ENCODE measurements at regions not wholly inside any gene's neighbourhood (a gene's known extent, or its start where the extent isn't known, plus 50 kb on each side); places are given as distances from the start of the nearest gene placed in this dataset.

DNA sequence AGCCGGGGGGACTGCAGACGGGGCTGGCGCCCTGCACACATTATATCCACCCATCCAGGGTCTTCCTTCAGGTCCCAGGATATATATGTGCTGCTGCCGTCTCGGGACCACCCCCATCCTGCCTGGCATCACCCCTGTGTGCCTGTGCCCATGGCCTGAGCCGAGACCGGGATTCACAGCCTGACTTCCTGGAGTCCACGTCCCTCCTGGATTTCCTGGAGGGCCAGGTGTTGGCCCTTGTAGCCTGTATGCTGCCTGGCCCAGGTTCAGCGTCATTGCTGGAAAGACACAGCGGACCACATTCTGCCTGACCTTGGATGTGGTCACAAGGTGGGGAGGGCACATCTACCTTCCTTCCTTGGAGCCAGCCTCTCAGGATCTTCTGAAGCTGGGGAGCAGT lies 551.1 kb downstream of the BRD1 start:
- TF ChIP-seq, protein P1, sequence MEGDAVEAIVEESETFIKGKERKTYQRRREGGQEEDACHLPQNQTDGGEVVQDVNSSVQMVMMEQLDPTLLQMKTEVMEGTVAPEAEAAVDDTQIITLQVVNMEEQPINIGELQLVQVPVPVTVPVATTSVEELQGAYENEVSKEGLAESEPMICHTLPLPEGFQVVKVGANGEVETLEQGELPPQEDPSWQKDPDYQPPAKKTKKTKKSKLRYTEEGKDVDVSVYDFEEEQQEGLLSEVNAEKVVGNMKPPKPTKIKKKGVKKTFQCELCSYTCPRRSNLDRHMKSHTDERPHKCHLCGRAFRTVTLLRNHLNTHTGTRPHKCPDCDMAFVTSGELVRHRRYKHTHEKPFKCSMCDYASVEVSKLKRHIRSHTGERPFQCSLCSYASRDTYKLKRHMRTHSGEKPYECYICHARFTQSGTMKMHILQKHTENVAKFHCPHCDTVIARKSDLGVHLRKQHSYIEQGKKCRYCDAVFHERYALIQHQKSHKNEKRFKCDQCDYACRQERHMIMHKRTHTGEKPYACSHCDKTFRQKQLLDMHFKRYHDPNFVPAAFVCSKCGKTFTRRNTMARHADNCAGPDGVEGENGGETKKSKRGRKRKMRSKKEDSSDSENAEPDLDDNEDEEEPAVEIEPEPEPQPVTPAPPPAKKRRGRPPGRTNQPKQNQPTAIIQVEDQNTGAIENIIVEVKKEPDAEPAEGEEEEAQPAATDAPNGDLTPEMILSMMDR (IDR thresholded peaks at IDR 0.05 in 2 of 3, conservative IDR thresholded peaks at IDR 0.05 in 1 of 3; ENCODE audit: borderline replicate concordance in 1 of 3, insufficient read depth in 1 of 3, low read depth in 2 of 3, low read length in 2 of 3) = no peak
- TF ChIP-seq POLR2A (IDR thresholded peaks at IDR 0.05; ENCODE audit: borderline replicate concordance, extremely low read depth, insufficient read depth, insufficient read length) = no peak
- TF ChIP-seq POLR2AphosphoS5 (IDR thresholded peaks at IDR 0.05; ENCODE audit: low read depth, low read length) = no peak
- no peak for TF ChIP-seq ELF1 (IDR thresholded peaks at IDR 0.05; ENCODE audit: borderline replicate concordance, low read depth)
- TF ChIP-seq YY1 (IDR thresholded peaks at IDR 0.05; ENCODE audit: extremely low read depth, insufficient replicate concordance, low read depth, low read length) = no peak
